CD14-positive monocyte (primary cell): ENCODE measurements at regions not wholly inside any gene's neighbourhood (a gene's known extent, or its start where the extent isn't known, plus 50 kb on each side); places are given as distances from the start of the nearest gene placed in this dataset.

ENCODE experiments used
- DNase-seq, 3 donors: peaks; one replicate each; pipeline ENCODE4 v3.0.0-alpha.2; 2011 to 2022
- H2AFZ ChIP-seq: 2 replicates; pipeline ENCODE4 v1.6.0; 2012; ENCODE audit warnings: mild to moderate bottlenecking, low read depth, low read length, inconsistent platforms; ENCODE audit not compliant: insufficient read depth, poor library complexity, severe bottlenecking
- H3K27ac ChIP-seq, 2 donors: 1 replicate in 1 of 2; 2 replicates in 1 of 2; pipeline ENCODE4 v1.5.1; 2012 to 2013; ENCODE audit warnings: low read length in 2 of 2, control low read depth in 1 of 2, inconsistent platforms in 1 of 2, low read depth in 1 of 2, mild to moderate bottlenecking in 1 of 2
- H3K27me3 ChIP-seq, 2 donors: one replicate each; pipeline versions ENCODE4 v1.6.0 to v1.6.1; 2011 to 2013; ENCODE audit warnings: low read length in 2 of 2; ENCODE audit not compliant: control insufficient read depth in 2 of 2, insufficient read depth in 2 of 2
- H3K36me3 ChIP-seq, 2 donors: replicated peaks in 1 of 2; 1 replicate in 1 of 2; 2 replicates in 1 of 2; pipeline versions ENCODE4 v1.5.1 to v1.6.1; 2012 to 2013; ENCODE audit warnings: low read length in 2 of 2, control low read depth in 1 of 2, inconsistent platforms in 1 of 2, mild to moderate bottlenecking in 1 of 2; ENCODE audit not compliant: insufficient read depth in 2 of 2, control insufficient read depth in 1 of 2
- H3K4me1 ChIP-seq, 2 donors: 1 replicate in 1 of 2; 2 replicates in 1 of 2; pipeline versions ENCODE4 v1.5.1 to v1.6.1; 2012 to 2013; ENCODE audit warnings: low read length in 2 of 2, control low read depth in 1 of 2, inconsistent platforms in 1 of 2, mild to moderate bottlenecking in 1 of 2, moderate library complexity in 1 of 2; ENCODE audit not compliant: insufficient read depth in 2 of 2, control insufficient read depth in 1 of 2
- H3K4me2 ChIP-seq: replicated peaks from 2 replicates; pipeline ENCODE3; 2012; ENCODE audit warnings: low read length, moderate library complexity, mild to moderate bottlenecking; ENCODE audit not compliant: poor library complexity, severe bottlenecking; ENCODE audit errors: extremely low read depth
- H3K4me3 ChIP-seq, 3 experiments: fragments of 200-600 bp in 1 of 3; sonication (generic) in 1 of 3; replicated peaks in 1 of 3; 1 replicate in 2 of 3; 2 replicates in 1 of 3; pipeline ENCODE4 v1.5.1; 2011 to 2013; ENCODE audit warnings: low read length in 3 of 3, mild to moderate bottlenecking in 3 of 3, control low read depth in 2 of 3, low read depth in 2 of 3, inconsistent platforms in 1 of 3, moderate library complexity in 1 of 3
- H3K79me2 ChIP-seq: 2 replicates; pipeline ENCODE4 v1.6.0; 2012; ENCODE audit warnings: mild to moderate bottlenecking, control low read depth, inconsistent platforms, low read length, moderate library complexity; ENCODE audit not compliant: insufficient read depth
- H3K9ac ChIP-seq: 2 replicates; pipeline ENCODE4 v1.6.0; 2017; ENCODE audit warnings: low read length, mild to moderate bottlenecking; ENCODE audit not compliant: insufficient read depth, poor library complexity, severe bottlenecking
- H3K9me3 ChIP-seq, 2 donors: replicated peaks in 1 of 2; 1 replicate in 1 of 2; 2 replicates in 1 of 2; pipeline versions ENCODE4 v1.5.1 to v1.6.1; 2012 to 2013; ENCODE audit warnings: low read length in 2 of 2, control low read depth in 1 of 2; ENCODE audit not compliant: control insufficient read depth in 1 of 2, insufficient read depth in 1 of 2
- H4K20me1 ChIP-seq: 2 replicates; pipeline ENCODE4 v1.6.0; 2012; ENCODE audit warnings: mild to moderate bottlenecking, low read length, control low read depth, moderate library complexity; ENCODE audit not compliant: insufficient read depth
- H3K27ac Mint-ChIP-seq, 7 donors: one replicate each; pipeline ENCODE4 v1.8.0; 2020; ENCODE audit warnings: mild to moderate bottlenecking in 7 of 7, mixed read lengths in 7 of 7, moderate library complexity in 6 of 7, inconsistent platforms in 2 of 7
- H3K27me3 Mint-ChIP-seq, 3 donors: one replicate each; pipeline ENCODE4 v1.8.0; 2021 to 2022; ENCODE audit warnings: low read depth in 3 of 3, mild to moderate bottlenecking in 3 of 3, mixed read lengths in 3 of 3, moderate library complexity in 3 of 3, inconsistent platforms in 1 of 3
- H3K36me3 Mint-ChIP-seq, 2 donors: one replicate each; pipeline ENCODE4 v1.8.0; 2020; ENCODE audit warnings: mixed read lengths in 2 of 2, inconsistent platforms in 1 of 2, mild to moderate bottlenecking in 1 of 2
- H3K4me1 Mint-ChIP-seq: one replicate; pipeline ENCODE4 v1.8.0; 2020; ENCODE audit warnings: mild to moderate bottlenecking, mixed read lengths
- H3K4me3 Mint-ChIP-seq, 2 donors: one replicate each; pipeline ENCODE4 v1.8.0; 2020; ENCODE audit warnings: mild to moderate bottlenecking in 2 of 2, mixed read lengths in 2 of 2, moderate library complexity in 1 of 2
- H3K9me3 Mint-ChIP-seq, 7 donors: one replicate each; pipeline ENCODE4 v1.8.0; 2020 to 2022; ENCODE audit warnings: mixed read lengths in 7 of 7, mild to moderate bottlenecking in 6 of 7, moderate library complexity in 6 of 7, inconsistent platforms in 2 of 7
- CTCF ChIP-seq: fragments of 200-600 bp; IDR thresholded peaks from one replicate; pipeline ENCODE4 v1.8.0; 2022; ENCODE audit warnings: antibody characterized with exemption, mild to moderate bottlenecking
- WGBS: methylation state at CpG from one replicate; pipeline ENCODE4 v1.1.5; 2013; ENCODE audit warnings: missing lambda C conversion rate; ENCODE audit not compliant: insufficient coverage; 5-methylcytosine and 5-hydroxymethylcytosine counted together
- intact Hi-C, 2 donors: fragments of 100-400 bp; cut with micrococcal nuclease; formaldehyde crosslinking; loops; one replicate each; pipeline versions ENCODE4 v1.15.0 to v1.15.1; 2023

GRCh38 chr17:71905376-71906031 is 215.3 kb upstream of the SOX9 start:
- Histone ChIP-seq H3K4me3 (no peak overlapping the region), H3K9me3 (peaks cover 0 to 3% of the 10 kb centered on the region in 2 donors), H3K27ac (no peak overlapping the region), H3K79me2 (no peaks in the 10 kb centered on the region), H3K4me2 (no peak overlapping the region), H3K9ac (no peak overlapping the region), H3K4me1 (no peaks in the 10 kb centered on the region), H3K27me3 (no peaks in the 10 kb centered on the region), H2AFZ (no peak overlapping the region), H4K20me1 (no peaks in the 10 kb centered on the region), H3K36me3 (no peaks in the 10 kb centered on the region)
- H3K4me1 Mint-ChIP-seq: no peaks in the 10 kb centered on the region
- H3K36me3 Mint-ChIP-seq: no peaks in the 10 kb centered on the region
- no peak for TF ChIP-seq CTCF
- intact Hi-C loops: no loop called here
- H3K27me3 Mint-ChIP-seq: peaks cover 0 to 2% (median 0%) of the 10 kb centered on the region in 3 donors
- H3K27ac Mint-ChIP-seq: peak overlapping the region in 1 of 7 donors; percentile 2
- H3K9me3 Mint-ChIP-seq: peaks cover 0 to 11% (median 3%) of the 10 kb centered on the region in 7 donors
- no peak overlapping the region for H3K4me3 Mint-ChIP-seq
- 100% methylated on average over 3 of the region's 3 CpGs for WGBS
- no peak for DNase-seq

DNA sequence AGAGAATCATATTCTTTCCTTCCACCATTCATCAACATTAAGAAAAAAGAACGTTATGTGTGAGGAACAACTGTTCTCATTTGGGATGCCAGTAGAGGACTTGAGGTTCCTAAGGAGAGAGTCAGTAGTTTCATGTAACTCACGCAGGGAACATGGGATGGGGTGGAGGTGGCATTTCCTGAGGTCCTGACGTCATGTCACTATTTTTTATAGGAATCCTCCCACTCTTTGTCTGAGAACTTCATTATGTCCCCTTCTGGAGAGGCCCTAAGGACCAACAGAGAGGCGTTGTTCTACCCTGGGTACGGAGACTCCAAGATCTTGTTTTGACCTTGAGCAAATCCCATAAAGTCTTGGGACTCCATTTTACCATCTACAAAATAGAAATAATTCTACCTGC is 211.7 kb upstream of the SOX9 start:
- no peak overlapping the region for H3K27ac ChIP-seq
- H3K27ac Mint-ChIP-seq: no peak overlapping the region
- no peaks in the 10 kb centered on the region for H3K9me3 ChIP-seq
- H3K27me3 Mint-ChIP-seq: peaks cover 0 to 2% (median 0%) of the 10 kb centered on the region in 3 donors
- no peak overlapping the region for H3K9ac ChIP-seq
- no peak overlapping the region for H3K4me3 ChIP-seq
- no peak overlapping the region for H2AFZ ChIP-seq
- H3K4me2 ChIP-seq: no peak overlapping the region
- no peaks in the 10 kb centered on the region for H3K79me2 ChIP-seq
- intact Hi-C loops: no loop called here
- DNase-seq: no peak
- 67% methylated on average over 1 of the region's 5 CpGs for WGBS
- H4K20me1 ChIP-seq: no peaks in the 10 kb centered on the region
- TF ChIP-seq CTCF: no peak
- H3K4me1 ChIP-seq: no peaks in the 10 kb centered on the region
- H3K4me3 Mint-ChIP-seq: no peak overlapping the region
- H3K9me3 Mint-ChIP-seq: peaks cover 0 to 11% (median 2%) of the 10 kb centered on the region in 7 donors
- H3K36me3 Mint-ChIP-seq: no peaks in the 10 kb centered on the region
- no peaks in the 10 kb centered on the region for H3K4me1 Mint-ChIP-seq
- H3K36me3 ChIP-seq: no peaks in the 10 kb centered on the region
- H3K27me3 ChIP-seq: no peaks in the 10 kb centered on the region
